HG02840 (cell line): ENCODE measurements at regions not wholly inside any gene's neighbourhood (a gene's known extent, or its start where the extent isn't known, plus 50 kb on each side); places are given as distances from the start of the nearest gene placed in this dataset.

Source experiments
- ATAC-seq: cut with Tn5 transposase; IDR thresholded peaks from one replicate; pipeline ENCODE4 v1.9.1; 2021; ENCODE audit warnings: mild to moderate bottlenecking, moderate library complexity, moderate number of reproducible peaks; ENCODE audit not compliant: unreplicated experiment, low FRiP score

- ATAC-seq: peak; percentile 86
Measured at GRCh38 chr7:35537067-35538023, 157.6 kb downstream of the HERPUD2 start.

DNA sequence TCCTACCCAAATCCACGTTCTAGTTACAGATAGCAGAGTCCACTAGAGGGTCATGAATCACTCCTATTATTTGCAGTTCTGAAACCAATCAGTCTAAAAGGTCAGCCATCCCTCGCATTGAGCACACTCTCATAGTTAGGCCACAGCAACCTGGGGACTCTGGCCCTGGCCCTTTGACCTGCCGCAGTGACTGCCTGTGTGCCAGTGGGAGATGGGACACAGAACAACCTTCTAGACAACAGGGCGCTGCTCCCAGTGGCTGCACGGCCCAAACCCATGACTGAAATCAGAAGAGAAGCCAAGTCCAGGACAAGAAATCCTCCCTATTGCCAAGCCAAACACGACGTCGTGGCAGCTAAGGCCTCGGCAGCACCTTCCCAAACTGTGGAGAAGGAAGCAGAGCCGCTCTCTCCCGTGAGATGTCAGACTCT lies 158.5 kb downstream of the HERPUD2 start:
- ATAC-seq: no peak

DNA sequence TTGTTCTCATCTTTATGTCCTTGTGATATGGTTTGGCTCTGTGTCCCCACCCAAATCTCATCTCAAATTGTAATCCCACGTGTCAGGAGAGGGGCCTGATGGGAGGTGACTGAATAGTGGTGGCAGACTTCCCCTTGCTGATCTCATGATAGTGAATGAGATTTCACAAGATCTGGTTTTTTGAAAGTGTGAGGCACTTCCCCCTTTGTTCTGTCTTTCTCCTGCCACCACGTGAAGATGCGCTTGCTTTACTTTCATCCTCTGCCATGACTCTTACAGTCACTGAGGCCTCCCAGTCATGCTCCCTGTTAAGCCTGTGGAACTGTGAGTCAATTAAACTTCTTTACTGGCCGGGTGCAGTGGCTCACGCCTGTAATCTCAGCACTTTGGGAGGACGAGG lies 161.0 kb downstream of the HERPUD2 start:
- no peak for ATAC-seq

DNA sequence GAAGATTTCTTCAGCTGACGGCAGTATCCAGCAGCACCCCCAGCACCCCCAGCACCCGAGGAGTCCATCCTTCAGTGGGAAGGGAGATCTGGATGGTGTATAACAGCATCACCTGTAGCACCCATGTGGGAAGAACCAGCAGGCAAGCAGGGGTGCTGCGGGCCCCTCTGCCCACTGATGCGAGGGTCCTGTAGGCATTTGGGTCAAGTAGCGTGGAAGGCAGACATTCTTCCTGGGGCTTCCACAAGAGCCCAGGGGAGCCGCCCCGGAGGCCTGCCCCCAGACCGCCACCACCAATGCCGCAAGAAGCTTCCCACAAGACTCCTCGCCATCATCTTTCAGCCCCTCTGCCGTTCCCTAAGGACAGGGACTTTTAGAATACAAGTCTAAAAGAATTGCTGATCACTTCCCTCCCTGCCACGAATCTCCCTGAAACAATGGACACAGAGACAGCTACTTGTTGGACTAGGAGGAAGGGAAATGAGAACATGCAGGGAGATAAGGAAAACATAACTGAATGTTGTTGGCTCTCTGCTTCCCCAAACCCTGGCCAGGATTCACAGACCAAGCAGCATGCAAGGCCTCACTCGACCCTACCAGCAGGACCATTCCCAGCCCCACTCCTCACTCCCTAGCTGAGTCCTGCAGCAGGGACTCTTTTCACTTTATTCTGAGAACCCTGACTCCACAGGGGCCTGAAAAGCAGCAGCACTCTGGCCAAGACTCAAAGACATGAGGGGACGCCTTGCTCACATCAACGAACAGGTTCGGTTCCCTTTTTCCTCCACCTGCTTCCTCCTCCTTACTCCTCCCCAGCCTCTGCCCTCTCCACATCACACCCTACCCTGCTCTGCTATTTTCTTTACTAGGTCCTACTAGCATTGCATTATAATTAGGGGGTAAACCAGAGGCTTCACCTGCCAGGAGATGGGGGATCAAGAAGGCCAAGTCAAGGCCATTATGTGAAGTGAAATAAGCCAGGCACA lies 164.5 kb downstream of the HERPUD2 start:
- ATAC-seq: no peak

GRCh38 chr7:35529713-35530112 lies 165.2 kb downstream of the HERPUD2 start:
- no peak for ATAC-seq

DNA sequence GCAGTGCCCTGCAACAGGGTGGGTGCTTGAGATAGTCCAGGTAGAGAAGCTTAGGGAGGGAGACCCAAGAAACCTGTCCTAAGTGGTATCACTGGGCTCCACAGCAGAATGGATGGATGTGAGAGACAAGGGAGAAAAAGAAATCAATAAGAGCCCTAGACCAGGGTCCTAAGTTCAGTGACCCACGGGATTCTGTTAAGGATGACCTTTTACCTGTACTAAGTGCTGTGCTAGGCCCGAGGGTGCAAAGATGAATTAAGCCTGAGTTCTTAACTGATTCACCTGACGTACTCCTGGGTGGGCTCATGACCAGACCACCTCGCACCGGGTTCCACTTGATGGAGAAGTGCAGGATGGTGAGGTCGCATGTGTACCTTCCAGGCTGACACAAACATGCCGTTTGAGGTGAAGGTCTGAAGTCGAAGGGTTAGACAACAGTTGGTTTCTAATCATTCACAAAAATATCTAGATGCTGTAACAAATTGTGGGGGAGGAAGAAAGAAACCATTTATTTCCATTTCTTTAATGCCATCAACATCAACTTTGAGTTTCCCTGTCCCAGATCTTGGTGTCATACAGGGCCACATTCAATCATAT lies 166.5 kb downstream of the HERPUD2 start:
- no peak for ATAC-seq

GRCh38 chr7:35526645-35527044 lies 168.3 kb downstream of the HERPUD2 start:
- ATAC-seq: no peak

- ATAC-seq: no peak
Measured at GRCh38 chr7:35524112-35524804, 170.7 kb downstream of the HERPUD2 start.

DNA sequence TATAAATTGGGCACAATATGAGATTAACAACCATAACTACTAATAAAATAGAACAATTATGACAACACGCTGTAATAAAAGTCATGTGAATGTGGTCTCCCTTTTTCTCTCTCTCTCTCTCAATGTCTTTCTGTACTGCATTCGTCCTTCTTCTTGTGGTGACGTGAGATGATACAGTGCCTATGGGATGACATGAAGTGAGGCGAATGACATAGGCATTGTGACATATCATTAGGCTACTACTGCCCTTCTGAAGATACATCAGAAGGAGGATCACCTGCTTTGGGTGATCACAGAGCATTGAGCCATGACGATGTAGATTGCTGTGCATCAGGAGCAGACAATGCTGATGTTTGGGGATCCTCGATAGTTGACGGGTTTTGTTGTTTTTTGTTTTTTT lies 171.6 kb downstream of the HERPUD2 start:
- ATAC-seq: no peak

GRCh38 chr7:35522697-35523096 lies 172.2 kb downstream of the HERPUD2 start:
- ATAC-seq: no peak

DNA sequence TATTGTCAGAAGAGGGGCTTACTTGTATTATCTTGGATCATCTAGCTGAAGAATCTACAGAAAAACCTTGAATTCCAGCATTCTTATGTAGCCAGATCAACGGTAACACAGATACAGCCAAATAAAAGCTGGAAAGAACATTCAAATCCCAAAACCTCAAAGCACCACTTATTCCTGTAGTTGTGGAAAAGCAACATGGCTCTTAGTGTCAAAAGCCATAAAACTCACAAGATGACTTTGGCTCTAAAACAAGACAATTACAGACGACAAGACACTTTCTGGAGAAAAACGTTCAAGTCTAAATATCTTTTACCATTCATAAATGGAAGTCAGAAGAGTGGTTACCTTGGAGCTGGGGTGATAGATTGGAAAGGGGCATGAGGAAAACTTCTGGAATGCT lies 173.0 kb downstream of the HERPUD2 start:
- no peak for ATAC-seq

DNA sequence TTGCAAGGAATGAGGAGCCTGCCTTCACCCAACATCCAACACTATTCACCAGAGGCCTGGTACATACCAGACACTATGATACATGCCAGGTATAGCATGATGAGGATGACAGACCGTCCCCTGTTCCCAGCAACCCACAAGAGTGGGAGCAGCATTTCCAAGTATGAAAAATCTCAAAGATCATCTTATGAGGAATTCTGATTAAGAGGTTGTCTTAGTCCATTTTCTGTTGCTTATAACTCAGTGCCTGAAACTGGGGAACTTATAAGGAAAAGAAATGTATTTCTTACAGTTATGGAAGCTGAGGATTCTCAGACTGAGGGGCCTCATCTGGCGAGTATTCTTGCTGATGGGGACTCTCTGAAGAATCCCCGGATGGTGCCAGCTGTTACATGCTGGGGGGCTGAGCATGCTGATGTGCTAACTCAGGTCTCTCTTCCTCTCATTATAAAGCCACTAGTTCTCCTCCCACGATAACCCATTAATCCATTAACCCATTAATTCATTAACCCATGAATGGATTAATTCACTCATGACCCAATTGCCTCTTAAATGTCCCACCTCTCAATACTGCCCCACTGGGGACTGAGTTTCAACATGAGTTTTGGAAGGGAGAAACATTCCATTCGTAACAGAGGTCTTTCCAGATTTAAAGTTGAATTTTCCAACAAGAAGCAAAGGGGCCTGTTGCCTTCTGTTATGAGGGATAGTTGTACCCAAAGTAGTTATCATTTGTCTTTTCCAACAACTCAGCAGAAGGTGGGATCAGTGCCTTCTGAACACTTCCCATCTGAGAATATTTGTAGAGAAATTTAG lies 173.9 kb downstream of the HERPUD2 start:
- ATAC-seq: no peak

- peak; percentile 67 for ATAC-seq
Measured at GRCh38 chr7:35519971-35520809, 174.7 kb downstream of the HERPUD2 start.

- no peak for ATAC-seq
Measured at GRCh38 chr7:35518767-35519166, 176.2 kb downstream of the HERPUD2 start.

DNA sequence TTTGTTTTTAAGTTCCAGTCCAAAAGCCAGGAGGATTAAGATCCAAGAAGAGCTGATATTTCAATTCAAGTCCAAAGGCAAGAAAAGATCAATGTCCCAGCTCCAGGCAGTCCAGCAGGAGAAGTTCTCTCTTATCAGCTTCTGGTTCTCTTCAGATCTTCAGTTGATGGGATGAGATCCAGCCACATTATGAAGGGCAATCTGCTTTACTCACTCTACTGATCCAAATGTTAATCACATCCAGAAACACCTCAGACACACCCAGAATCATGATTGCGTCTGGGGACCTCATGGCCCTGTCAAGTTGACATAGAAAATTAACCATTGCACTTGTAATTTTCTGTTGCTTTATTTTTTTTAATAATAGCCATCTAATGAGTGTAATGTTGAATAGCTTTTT lies 178.4 kb downstream of the HERPUD2 start:
- no peak for ATAC-seq

- ATAC-seq: no peak
Measured at GRCh38 chr7:35513828-35514227, 181.1 kb downstream of the HERPUD2 start.

- no peak for ATAC-seq
Measured at GRCh38 chr7:35513195-35513594, 181.7 kb downstream of the HERPUD2 start.

GRCh38 chr7:35512716-35513115 lies 182.2 kb downstream of the HERPUD2 start:
- ATAC-seq: no peak
